KMS-11 (cell line): ENCODE measurements at regions not wholly inside any gene's neighbourhood (a gene's known extent, or its start where the extent isn't known, plus 50 kb on each side); places are given as distances from the start of the nearest gene placed in this dataset.

ENCODE experiments used
- H2AFZ ChIP-seq: fragments of 200-600 bp; sonication (generic); 2 replicates; pipeline ENCODE4 v1.6.1; 2016; ENCODE audit warnings: antibody characterized with exemption, mixed run types, low read depth
- H3K27ac ChIP-seq: fragments of 200-600 bp; sonication (generic); 2 replicates; pipeline ENCODE4 v1.6.1; 2016; ENCODE audit warnings: mild to moderate bottlenecking, mixed run types
- H3K27me3 ChIP-seq: fragments of 200-600 bp; sonication (generic); 2 replicates; pipeline ENCODE4 v1.6.1; 2017; ENCODE audit warnings: mild to moderate bottlenecking, low read depth, mixed run types, moderate library complexity; ENCODE audit not compliant: insufficient read depth
- H3K36me3 ChIP-seq: fragments of 200-600 bp; sonication (generic); 2 replicates; pipeline ENCODE4 v1.6.1; 2017; ENCODE audit warnings: mild to moderate bottlenecking, mixed run types; ENCODE audit not compliant: insufficient read depth
- H3K4me1 ChIP-seq: fragments of 200-600 bp; sonication (generic); 2 replicates; pipeline ENCODE4 v1.6.1; 2016; ENCODE audit warnings: mild to moderate bottlenecking, low read depth, mixed run types; ENCODE audit not compliant: poor library complexity, severe bottlenecking
- H3K4me2 ChIP-seq: fragments of 200-600 bp; sonication (generic); 2 replicates; pipeline ENCODE4 v1.7.0; 2016; ENCODE audit warnings: mild to moderate bottlenecking, mixed run types
- H3K4me3 ChIP-seq: fragments of 200-600 bp; sonication (generic); IDR thresholded peaks from 2 replicates; pipeline ENCODE4 v1.6.1; 2017; ENCODE audit warnings: low read depth, low read length, mixed read lengths; ENCODE audit not compliant: insufficient read depth
- H3K79me2 ChIP-seq: fragments of 200-600 bp; sonication (generic); 2 replicates; pipeline ENCODE4 v1.6.1; 2016; ENCODE audit warnings: low read depth, mixed run types; ENCODE audit not compliant: insufficient read depth
- H3K9ac ChIP-seq: fragments of 200-600 bp; sonication (generic); 2 replicates; pipeline ENCODE4 v1.6.1; 2016; ENCODE audit warnings: mild to moderate bottlenecking, mixed run types
- H4K20me1 ChIP-seq: fragments of 200-600 bp; sonication (generic); 2 replicates; pipeline ENCODE4 v1.6.1; 2016; ENCODE audit warnings: mild to moderate bottlenecking, mixed run types; ENCODE audit not compliant: insufficient read depth
- TF ChIP-seq, protein P1 (sequence below): fragments of 200-600 bp; sonication (generic); conservative IDR thresholded peaks from 2 replicates; pipeline ENCODE4 v1.6.1; 2017; ENCODE audit warnings: low read depth, mild to moderate bottlenecking, antibody characterized with exemption, low read length, moderate library complexity, mixed read lengths

DNA sequence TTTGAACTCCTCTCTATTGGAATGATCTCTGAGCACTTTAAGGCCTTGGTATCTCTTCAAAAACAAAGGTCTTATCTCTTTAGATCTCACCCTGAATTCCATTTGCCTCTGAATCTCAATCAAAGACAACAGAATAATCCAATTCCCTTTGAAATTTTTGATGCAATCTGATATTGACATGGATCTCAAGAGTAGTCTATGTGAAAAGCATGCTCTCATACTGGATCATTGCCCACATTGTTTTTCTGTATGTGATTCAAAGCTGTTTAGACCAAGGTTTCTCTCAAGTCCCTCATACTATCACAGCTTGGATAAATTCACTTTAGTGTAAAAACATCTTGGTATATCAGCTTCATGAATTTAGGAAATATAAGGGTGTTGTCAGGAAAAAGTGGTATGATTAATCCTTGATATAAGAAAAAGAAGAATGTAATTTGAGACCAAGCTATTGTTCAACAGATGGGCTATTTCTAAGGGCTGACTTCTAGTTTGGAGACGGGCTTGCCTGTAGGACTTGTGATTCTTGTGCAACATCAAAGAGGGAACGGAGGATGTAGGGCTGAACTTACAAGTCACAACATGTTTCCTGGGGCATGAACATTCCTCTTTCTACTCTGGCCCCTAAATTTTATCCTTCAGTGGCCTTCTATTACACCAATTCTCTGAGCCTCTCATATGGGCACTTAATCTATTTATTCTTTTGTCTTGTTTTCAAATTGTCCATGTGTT, 77.9 kb upstream of the CITED2 start:
- Histone ChIP-seq H3K79me2 (no peaks in the 10 kb centered on the region), H3K4me1 (peaks cover 29% of the 10 kb centered on the region), H3K36me3 (no peaks in the 10 kb centered on the region), H3K27me3 (no peaks in the 10 kb centered on the region), H4K20me1 (no peaks in the 10 kb centered on the region), H2AFZ (no peak overlapping the region), H3K9ac (no peak overlapping the region), H3K27ac (no peak overlapping the region), H3K4me2 (no peak overlapping the region), H3K4me3 (no peak overlapping the region)
- TF ChIP-seq, protein P1, sequence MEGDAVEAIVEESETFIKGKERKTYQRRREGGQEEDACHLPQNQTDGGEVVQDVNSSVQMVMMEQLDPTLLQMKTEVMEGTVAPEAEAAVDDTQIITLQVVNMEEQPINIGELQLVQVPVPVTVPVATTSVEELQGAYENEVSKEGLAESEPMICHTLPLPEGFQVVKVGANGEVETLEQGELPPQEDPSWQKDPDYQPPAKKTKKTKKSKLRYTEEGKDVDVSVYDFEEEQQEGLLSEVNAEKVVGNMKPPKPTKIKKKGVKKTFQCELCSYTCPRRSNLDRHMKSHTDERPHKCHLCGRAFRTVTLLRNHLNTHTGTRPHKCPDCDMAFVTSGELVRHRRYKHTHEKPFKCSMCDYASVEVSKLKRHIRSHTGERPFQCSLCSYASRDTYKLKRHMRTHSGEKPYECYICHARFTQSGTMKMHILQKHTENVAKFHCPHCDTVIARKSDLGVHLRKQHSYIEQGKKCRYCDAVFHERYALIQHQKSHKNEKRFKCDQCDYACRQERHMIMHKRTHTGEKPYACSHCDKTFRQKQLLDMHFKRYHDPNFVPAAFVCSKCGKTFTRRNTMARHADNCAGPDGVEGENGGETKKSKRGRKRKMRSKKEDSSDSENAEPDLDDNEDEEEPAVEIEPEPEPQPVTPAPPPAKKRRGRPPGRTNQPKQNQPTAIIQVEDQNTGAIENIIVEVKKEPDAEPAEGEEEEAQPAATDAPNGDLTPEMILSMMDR = no peak

DNA sequence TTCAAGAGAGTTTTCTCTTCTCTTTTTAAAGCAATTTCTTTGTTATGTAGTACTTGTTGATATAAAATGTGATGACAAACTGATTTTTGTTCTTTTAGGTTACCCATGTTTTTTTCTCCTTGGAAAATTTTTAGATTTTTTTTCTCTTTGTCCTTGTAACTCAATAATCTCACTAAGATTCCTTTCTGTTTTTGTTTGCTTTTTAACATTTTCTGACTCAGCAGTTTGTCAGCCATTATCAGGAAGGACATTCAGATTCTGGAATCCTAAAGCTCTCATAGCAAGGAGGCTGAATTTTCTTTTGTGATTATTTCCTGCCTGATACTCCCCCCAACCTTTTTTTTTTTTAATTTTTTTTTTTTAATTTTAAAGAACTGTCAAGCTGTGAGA, 75.2 kb upstream of the CITED2 start:
- Histone ChIP-seq H3K4me2 (no peak overlapping the region), H4K20me1 (no peaks in the 10 kb centered on the region), H2AFZ (no peak overlapping the region), H3K79me2 (no peaks in the 10 kb centered on the region), H3K27ac (no peak overlapping the region), H3K4me3 (no peak overlapping the region), H3K4me1 (peaks cover 30% of the 10 kb centered on the region), H3K27me3 (no peaks in the 10 kb centered on the region), H3K36me3 (no peaks in the 10 kb centered on the region), H3K9ac (no peak overlapping the region)
- TF ChIP-seq, protein P1 = no peak

DNA sequence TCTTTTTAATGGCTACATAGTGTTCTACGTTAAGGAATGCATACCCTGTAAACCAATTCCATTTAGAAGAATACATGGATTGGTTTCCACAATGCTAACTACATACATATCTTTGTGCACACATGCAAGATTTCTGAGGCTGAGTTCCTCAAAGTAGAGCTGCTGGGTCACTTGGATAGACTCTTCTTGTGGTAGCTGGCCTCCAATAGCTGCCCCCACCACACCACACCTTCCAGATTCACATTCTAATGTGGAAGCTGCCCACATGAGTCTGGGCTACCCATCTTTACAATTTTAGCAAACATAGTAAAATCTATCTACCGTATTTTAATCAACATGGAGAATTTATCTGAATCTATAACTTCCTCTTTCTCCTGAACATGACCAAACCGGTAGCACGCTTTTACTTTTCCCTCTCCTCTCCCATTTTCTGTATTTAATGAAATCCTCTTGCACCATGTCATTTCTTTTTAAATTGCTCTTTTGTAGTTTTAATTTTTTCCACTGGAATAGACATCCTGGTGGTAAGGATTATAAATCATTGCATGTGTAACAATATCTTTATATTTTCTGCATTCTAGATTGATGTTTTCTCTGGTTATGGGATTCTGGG, 74.7 kb upstream of the CITED2 start:
- H3K9ac ChIP-seq = no peak overlapping the region
- peak overlapping the region; percentile 54; the same call in 1 of the 2 replicates for H3K27ac ChIP-seq

DNA sequence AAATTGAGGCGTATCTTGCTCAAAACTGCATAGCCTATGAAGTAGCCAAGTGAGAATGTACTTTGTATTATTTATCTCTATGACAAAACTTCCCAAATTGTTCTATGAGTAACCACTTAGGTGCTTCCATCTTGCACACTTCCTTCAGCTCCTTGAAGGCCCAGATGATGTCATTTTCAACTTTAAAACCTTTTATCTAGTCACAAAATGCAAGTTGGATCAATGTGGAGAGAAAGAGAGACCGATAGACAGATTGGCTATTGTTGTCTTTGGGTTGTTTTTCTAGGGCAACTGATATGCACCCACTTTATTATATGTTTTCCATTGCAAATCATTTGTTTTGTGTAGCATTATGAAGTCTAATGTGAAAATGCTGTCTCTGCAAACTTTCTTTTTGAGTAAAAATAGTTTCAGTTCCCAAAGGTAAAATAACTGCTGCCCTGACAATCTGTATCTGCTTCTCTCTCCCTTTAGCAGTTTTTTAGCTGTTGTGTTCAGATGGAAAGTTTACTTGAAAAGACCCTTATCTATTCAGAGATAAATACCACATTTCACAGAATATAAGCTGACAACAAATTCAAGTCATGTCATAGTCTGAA, 73.7 kb upstream of the CITED2 start:
- Histone ChIP-seq H2AFZ (peak overlapping the region; percentile 42), H3K4me2 (peak overlapping the region; percentile 56), H3K27ac (peak overlapping the region; percentile 54)

More for the DNA sequence above, 74.7 kb upstream of the CITED2 start:
- Histone ChIP-seq H2AFZ (no peak overlapping the region), H3K79me2 (no peaks in the 10 kb centered on the region), H3K4me3 (no peak overlapping the region), H3K36me3 (no peaks in the 10 kb centered on the region), H4K20me1 (no peaks in the 10 kb centered on the region), H3K27me3 (no peaks in the 10 kb centered on the region), H3K4me1 (peaks cover 30% of the 10 kb centered on the region), H3K4me2 (peak overlapping the region; percentile 56; the same call in 1 of the 2 replicates)
- TF ChIP-seq, protein P1 = no peak

More for the DNA sequence above, 73.7 kb upstream of the CITED2 start:
- no peaks in the 10 kb centered on the region for H4K20me1 ChIP-seq
- no peaks in the 10 kb centered on the region for H3K27me3 ChIP-seq
- no peaks in the 10 kb centered on the region for H3K79me2 ChIP-seq
- H3K9ac ChIP-seq = no peak overlapping the region
- no peaks in the 10 kb centered on the region for H3K36me3 ChIP-seq
- TF ChIP-seq, protein P1 = no peak
- peaks cover 30% of the 10 kb centered on the region for H3K4me1 ChIP-seq
- H3K4me3 ChIP-seq = no peak overlapping the region
